K562 (cell line): ENCODE measurements at regions not wholly inside any gene's neighbourhood (a gene's known extent, or its start where the extent isn't known, plus 50 kb on each side); places are given as distances from the start of the nearest gene placed in this dataset.

Experiments used
- ATAC-seq: fragments of 200-7000 bp; cut with Tn5 transposase; 3 replicates; pipeline ENCODE4 v1.9.1; 2020; ENCODE audit warnings: moderate library complexity
- BruUV-seq: library from RNA; stranded (reverse); fragments of 400-500 nt; replicated peaks from 2 replicates; lab custom pipeline; 2021; lab: Mats Ljungman, UMichigan
- CTCF ChIA-PET: fragments of 300-600 bp; formaldehyde crosslinking; extraction: SDS; loops from one replicate; lab custom pipeline; 2021; ENCODE audit warnings: low intra/inter-chr PET ratio; lab: Yijun Ruan, JAX
- POLR2A ChIA-PET: fragments of 300-600, 350-650 bp; sonication (Branson Sonifier 250); formaldehyde crosslinking; extraction: SDS; loops from one replicate; lab custom pipeline; 2021; ENCODE audit warnings: antibody characterized with exemption, inconsistent platforms; lab: Yijun Ruan, JAX
- DNase-seq, 4 experiments: peaks; one replicate each; pipeline versions ENCODE4 v3.0.0 to v3.0.0-alpha.2; 2011 to 2018; ENCODE audit warnings: low spot score in 3 of 4, mixed read lengths in 3 of 4; ENCODE audit errors: extremely low read depth in 1 of 4
- FAIRE-seq: peaks from 2 replicates; lab custom pipeline; 2011; peaks lifted over from hg19 to GRCh38; lab: Jason Lieb, UNC
- H2AFZ ChIP-seq: 2 replicates; pipeline ENCODE4 v1.6.0; 2011; ENCODE audit warnings: low read depth, low read length, control low read depth, inconsistent platforms
- H3K27ac ChIP-seq: fragments of 200-600 bp; 3 replicates; pipeline ENCODE4 v1.8.0; 2011; ENCODE audit warnings: low read depth, mild to moderate bottlenecking, control low read depth, inconsistent platforms, low read length, moderate library complexity, mixed read lengths; ENCODE audit errors: extremely low read depth
- H3K27me3 ChIP-seq, 2 experiments: fragments of 300-600 bp in 1 of 2; 2 replicates in 1 of 2; 3 replicates in 1 of 2; pipeline versions ENCODE4 v1.6.0 to v1.8.0; 2011; ENCODE audit warnings: inconsistent platforms in 2 of 2, low read length in 2 of 2, mild to moderate bottlenecking in 1 of 2, mixed read lengths in 1 of 2, moderate library complexity in 1 of 2; ENCODE audit not compliant: control insufficient read depth in 2 of 2, insufficient read depth in 2 of 2
- H3K36me3 ChIP-seq: fragments of 300-600 bp; 3 replicates; pipeline ENCODE4 v1.8.0; 2011; ENCODE audit warnings: mild to moderate bottlenecking, low read length, inconsistent platforms; ENCODE audit not compliant: control insufficient read depth, insufficient read depth
- H3K4me1 ChIP-seq, 2 experiments: fragments of 200-600 bp in 1 of 2; replicated peaks in 1 of 2; 2 replicates in 1 of 2; 3 replicates in 1 of 2; pipeline versions ENCODE4 v1.5.1 to v1.8.0; 2011; ENCODE audit warnings: inconsistent platforms in 2 of 2, low read length in 2 of 2, mild to moderate bottlenecking in 1 of 2, mixed read lengths in 1 of 2, moderate library complexity in 1 of 2; ENCODE audit not compliant: control insufficient read depth in 2 of 2, insufficient read depth in 2 of 2
- H3K4me2 ChIP-seq: 2 replicates; pipeline ENCODE4 v1.6.1; 2011; ENCODE audit warnings: low read length, control low read depth, inconsistent platforms, mixed read lengths; ENCODE audit not compliant: insufficient read depth
- H3K4me3 ChIP-seq: fragments of 200-600 bp; sonication (generic), shearing (Covaris generic); 2 replicates; pipeline ENCODE4 v1.5.1; 2016; ENCODE audit warnings: control low read depth, inconsistent platforms
- H3K79me2 ChIP-seq: fragments of 200-600 bp; 3 replicates; pipeline ENCODE4 v1.8.0; 2011; ENCODE audit warnings: low read length, inconsistent platforms; ENCODE audit not compliant: control insufficient read depth, insufficient read depth
- H3K9ac ChIP-seq, 2 experiments: 2 replicates each; pipeline versions ENCODE4 v1.6.0 to v1.6.1; 2011; ENCODE audit warnings: low read depth in 2 of 2, low read length in 2 of 2, control low read depth in 1 of 2, inconsistent platforms in 1 of 2, mild to moderate bottlenecking in 1 of 2, mixed read lengths in 1 of 2; ENCODE audit not compliant: insufficient read depth in 1 of 2
- H3K9me1 ChIP-seq: one replicate; pipeline ENCODE4 v1.6.0; 2011; ENCODE audit warnings: inconsistent platforms, mild to moderate bottlenecking, low read length, moderate library complexity; ENCODE audit not compliant: control insufficient read depth, insufficient read depth
- H3K9me3 ChIP-seq: replicated peaks from 2 replicates; pipeline ENCODE4 v1.5.1; 2011; ENCODE audit warnings: low read depth, low read length, inconsistent platforms; ENCODE audit not compliant: control insufficient read depth, insufficient read depth
- H4K20me1 ChIP-seq: replicated peaks from 2 replicates; pipeline ENCODE4 v1.6.1; 2011; ENCODE audit warnings: low read length, inconsistent platforms, mixed read lengths; ENCODE audit not compliant: control insufficient read depth, insufficient read depth
- C11orf30 ChIP-seq: fragments of 450-650 bp; IDR thresholded peaks from 2 replicates; pipeline ENCODE4 v1.6.1; 2016; ENCODE audit warnings: low read depth, mild to moderate bottlenecking
- CXXC5 ChIP-seq: fragments of 250-450 bp; sonication (Bioruptor Pico); IDR thresholded peaks from 2 replicates; pipeline ENCODE4 v1.8.0; 2022; ENCODE audit warnings: inconsistent platforms, mild to moderate bottlenecking, moderate library complexity
- EHMT2 ChIP-seq: fragments of 450-650 bp; IDR thresholded peaks from 2 replicates; pipeline ENCODE4 v1.6.1; 2018; ENCODE audit warnings: antibody characterized with exemption
- ETV1 ChIP-seq: fragments of 450-650 bp; conservative IDR thresholded peaks from 2 replicates; pipeline ENCODE4 v1.6.1; 2016; ENCODE audit warnings: missing genetic modification characterization, control low read depth, low read depth, missing compliant biosample characterization
- ETV6 ChIP-seq, 3 experiments: fragments of 150-350 bp in 1 of 3; sonication (generic) in 1 of 3; formaldehyde crosslinking in 1 of 3; IDR thresholded peaks; 2 replicates each; pipeline versions ENCODE4 v1.6.1 to v1.8.0; 2014 to 2022; ENCODE audit warnings: borderline replicate concordance in 2 of 3, low read depth in 2 of 3, antibody characterized with exemption in 1 of 3, low read length in 1 of 3, mild to moderate bottlenecking in 1 of 3, missing genetic modification reagents in 1 of 3
- GTF2E2 ChIP-seq: fragments of 200-800 bp; sonication (Bioruptor generic); IDR thresholded peaks from 2 replicates; pipeline ENCODE4 v1.6.1; 2016; ENCODE audit warnings: missing genetic modification characterization, missing compliant biosample characterization
- KDM2B ChIP-seq: fragments of 250-450 bp; sonication (Bioruptor Pico); IDR thresholded peaks from 2 replicates; pipeline ENCODE4 v1.8.0; 2021; ENCODE audit warnings: mild to moderate bottlenecking, moderate library complexity
- MAFF ChIP-seq: IDR thresholded peaks from 2 replicates; pipeline ENCODE4 v1.6.1; 2012; ENCODE audit warnings: low read length, improper control_type of control experiment
- MTA2 ChIP-seq: fragments of 450-650 bp; IDR thresholded peaks from 2 replicates; pipeline ENCODE4 v1.6.1; 2016; ENCODE audit warnings: low read depth
- NFATC3 ChIP-seq: fragments of 450-650 bp; IDR thresholded peaks from 2 replicates; pipeline ENCODE4 v1.6.1; 2017; ENCODE audit warnings: mild to moderate bottlenecking
- NR2F6 ChIP-seq: fragments of 450-650 bp; formaldehyde crosslinking; IDR thresholded peaks from 2 replicates; pipeline ENCODE4 v1.4.0; 2020; ENCODE audit warnings: mild to moderate bottlenecking
- PRMT5 ChIP-seq: sonication (generic); formaldehyde crosslinking; IDR thresholded peaks from 2 replicates; pipeline ENCODE4 v1.5.0; 2020; ENCODE audit warnings: missing genetic modification reagents
- RBFOX2 ChIP-seq: fragments of 200-400 bp; formaldehyde crosslinking; IDR thresholded peaks from 2 replicates; pipeline ENCODE4 v1.6.1; 2017; ENCODE audit warnings: low read depth, mild to moderate bottlenecking, low read length, moderate library complexity
- SLC30A9 ChIP-seq: fragments of 250-450 bp; sonication (Bioruptor Pico); IDR thresholded peaks from 2 replicates; pipeline ENCODE4 v1.8.0; 2022; ENCODE audit warnings: mild to moderate bottlenecking, moderate library complexity
- SRSF3 ChIP-seq: fragments of 200-400 bp; formaldehyde crosslinking; IDR thresholded peaks from 2 replicates; pipeline ENCODE4 v1.6.1; 2016; ENCODE audit warnings: mild to moderate bottlenecking, low read length, moderate library complexity; ENCODE audit not compliant: insufficient read depth
- ZFP1 ChIP-seq: fragments of 450-650 bp; formaldehyde crosslinking; IDR thresholded peaks from 2 replicates; pipeline ENCODE4 v1.4.0; 2020; ENCODE audit warnings: mild to moderate bottlenecking, mixed read lengths
- ZNF316 ChIP-seq: fragments of 450-650 bp; IDR thresholded peaks from 2 replicates; pipeline ENCODE4 v1.6.1; 2016
- WGBS: fragments of 100-300 bp; shearing (Covaris generic); methylation state at CpG from one replicate; pipeline ENCODE4 v1.1.6; 2016; ENCODE audit warnings: low coverage, mixed read lengths; ENCODE audit not compliant: insufficient coverage; ENCODE audit errors: missing lambda C conversion rate; 5-methylcytosine and 5-hydroxymethylcytosine counted together
- in situ Hi-C: fragments of 300-500 bp; cut with MboI; formaldehyde crosslinking; loops from 4 replicates; pipeline ENCODE4 v1.15.0; 2018; ENCODE audit warnings: inconsistent platforms, mixed read lengths
- intact Hi-C: fragments of 100-400 bp; cut with micrococcal nuclease; formaldehyde crosslinking; loops from 2 replicates; pipeline ENCODE4 v1.14.2; 2022
- TF ChIP-seq, protein P1 (sequence below): fragments of 250-450 bp; sonication (Bioruptor Pico); IDR thresholded peaks from 2 replicates; pipeline ENCODE4 v1.5.1; 2021; ENCODE audit warnings: mild to moderate bottlenecking
- TF ChIP-seq, protein P2 (sequence below), 2 experiments: fragments of 450-650 bp in 1 of 2; sonication (generic) in 1 of 2; formaldehyde crosslinking in 1 of 2; IDR thresholded peaks in 1 of 2; conservative IDR thresholded peaks in 1 of 2; 2 replicates each; pipeline versions ENCODE4 v1.6.1 to v1.8.1; 2016 to 2023; ENCODE audit warnings: mild to moderate bottlenecking in 2 of 2, moderate library complexity in 2 of 2, inconsistent platforms in 1 of 2, missing genetic modification reagents in 1 of 2
- TF ChIP-seq, protein P3 (sequence below): sonication (generic); formaldehyde crosslinking; IDR thresholded peaks from 2 replicates; pipeline ENCODE4 v1.8.1; 2023; ENCODE audit warnings: mild to moderate bottlenecking, missing genetic modification reagents
- TF ChIP-seq, protein P4 (sequence below): IDR thresholded peaks from 2 replicates; pipeline ENCODE4 v1.6.1; 2011; ENCODE audit not compliant: insufficient read length; ENCODE audit errors: extremely low read depth

DNA sequence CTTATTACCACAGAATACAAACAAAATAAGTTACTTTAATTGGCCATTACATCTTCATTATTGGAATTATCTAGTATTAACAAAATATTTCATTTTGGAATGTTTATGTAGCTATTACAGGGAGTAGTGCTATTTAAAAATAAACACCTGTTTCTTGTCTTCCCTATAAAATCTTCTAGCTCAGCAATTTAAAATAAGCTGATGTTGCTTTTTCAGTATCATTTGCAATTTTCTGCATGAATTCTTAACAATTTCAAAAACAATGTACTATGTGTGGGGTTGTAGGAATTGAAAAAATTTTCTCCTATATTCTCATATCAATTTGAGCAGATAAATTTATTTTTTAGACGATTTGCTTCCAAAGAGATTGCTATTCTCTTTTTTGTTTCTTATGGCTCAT lies 1251.3 kb upstream of the CRIM1 start:
- Histone ChIP-seq H4K20me1 (no peaks in the 10 kb centered on the region), H3K79me2 (no peaks in the 10 kb centered on the region), H3K4me3 (no peak overlapping the region), H3K4me1 (no peaks in the 10 kb centered on the region), H3K27me3 (no peaks in the 10 kb centered on the region), H3K9me3 (no peaks in the 10 kb centered on the region), H3K36me3 (no peaks in the 10 kb centered on the region), H3K9ac (no peak overlapping the region), H3K9me1 (no peaks in the 10 kb centered on the region), H3K4me2 (no peak overlapping the region), H3K27ac (no peak overlapping the region), H2AFZ (no peak overlapping the region)
- ChIA-PET CTCF (no interaction called here), POLR2A (no interaction called here)
- BruUV-seq, result no TSS peak
- WGBS, result 0% methylated on average over 1 of the region's 1 CpG
- no peak for TF ChIP-seq CXXC5
- TF ChIP-seq ZNF316, result peak; percentile 76
- TF ChIP-seq, protein P1, sequence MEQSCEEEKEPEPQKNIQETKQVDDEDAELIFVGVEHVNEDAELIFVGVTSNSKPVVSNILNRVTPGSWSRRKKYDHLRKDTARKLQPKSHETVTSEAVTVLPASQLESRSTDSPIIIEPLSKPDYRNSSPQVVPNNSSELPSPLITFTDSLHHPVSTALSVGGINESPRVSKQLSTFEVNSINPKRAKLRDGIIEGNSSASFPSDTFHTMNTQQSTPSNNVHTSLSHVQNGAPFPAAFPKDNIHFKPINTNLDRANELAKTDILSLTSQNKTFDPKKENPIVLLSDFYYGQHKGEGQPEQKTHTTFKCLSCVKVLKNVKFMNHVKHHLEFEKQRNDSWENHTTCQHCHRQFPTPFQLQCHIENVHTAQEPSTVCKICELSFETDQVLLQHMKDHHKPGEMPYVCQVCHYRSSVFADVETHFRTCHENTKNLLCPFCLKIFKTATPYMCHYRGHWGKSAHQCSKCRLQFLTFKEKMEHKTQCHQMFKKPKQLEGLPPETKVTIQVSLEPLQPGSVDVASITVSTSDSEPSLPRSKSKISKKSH (CRISPR knock-in tag), result no peak
- no peak for TF ChIP-seq RBFOX2
- TF ChIP-seq EHMT2, result no peak
- no peak for TF ChIP-seq NR2F6 (CRISPR knock-in tag)
- TF ChIP-seq MAFF, result peak; percentile 29; the same call in 1 of the 2 replicates
- TF ChIP-seq MTA2, result no peak
- no peak for TF ChIP-seq NFATC3
- TF ChIP-seq, protein P2, sequence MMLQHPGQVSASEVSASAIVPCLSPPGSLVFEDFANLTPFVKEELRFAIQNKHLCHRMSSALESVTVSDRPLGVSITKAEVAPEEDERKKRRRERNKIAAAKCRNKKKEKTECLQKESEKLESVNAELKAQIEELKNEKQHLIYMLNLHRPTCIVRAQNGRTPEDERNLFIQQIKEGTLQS (IDR thresholded peaks at IDR 0.05), result no peak
- TF ChIP-seq, protein P2 (CRISPR knock-in tag; conservative IDR thresholded peaks at IDR 0.05), result no peak
- no peak for TF ChIP-seq GTF2E2 (tag)
- no peak for TF ChIP-seq SRSF3
- no peak for TF ChIP-seq ETV6 (IDR thresholded peaks at IDR 0.05; ENCODE audit: borderline replicate concordance in 1 of 2, low read depth in 2 of 2, low read length in 1 of 2)
- TF ChIP-seq ETV6 (CRISPR knock-in tag; IDR thresholded peaks at IDR 0.05; ENCODE audit: borderline replicate concordance), result no peak
- TF ChIP-seq, protein P3, sequence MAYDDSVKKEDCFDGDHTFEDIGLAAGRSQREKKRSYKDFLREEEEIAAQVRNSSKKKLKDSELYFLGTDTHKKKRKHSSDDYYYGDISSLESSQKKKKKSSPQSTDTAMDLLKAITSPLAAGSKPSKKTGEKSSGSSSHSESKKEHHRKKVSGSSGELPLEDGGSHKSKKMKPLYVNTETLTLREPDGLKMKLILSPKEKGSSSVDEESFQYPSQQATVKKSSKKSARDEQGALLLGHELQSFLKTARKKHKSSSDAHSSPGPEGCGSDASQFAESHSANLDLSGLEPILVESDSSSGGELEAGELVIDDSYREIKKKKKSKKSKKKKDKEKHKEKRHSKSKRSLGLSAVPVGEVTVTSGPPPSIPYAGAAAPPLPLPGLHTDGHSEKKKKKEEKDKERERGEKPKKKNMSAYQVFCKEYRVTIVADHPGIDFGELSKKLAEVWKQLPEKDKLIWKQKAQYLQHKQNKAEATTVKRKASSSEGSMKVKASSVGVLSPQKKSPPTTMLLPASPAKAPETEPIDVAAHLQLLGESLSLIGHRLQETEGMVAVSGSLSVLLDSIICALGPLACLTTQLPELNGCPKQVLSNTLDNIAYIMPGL, result no peak
- TF ChIP-seq PRMT5 (CRISPR knock-in tag), result no peak
- peak; percentile 20; the same call in 1 of the 2 replicates for TF ChIP-seq C11orf30
- TF ChIP-seq, protein P4, sequence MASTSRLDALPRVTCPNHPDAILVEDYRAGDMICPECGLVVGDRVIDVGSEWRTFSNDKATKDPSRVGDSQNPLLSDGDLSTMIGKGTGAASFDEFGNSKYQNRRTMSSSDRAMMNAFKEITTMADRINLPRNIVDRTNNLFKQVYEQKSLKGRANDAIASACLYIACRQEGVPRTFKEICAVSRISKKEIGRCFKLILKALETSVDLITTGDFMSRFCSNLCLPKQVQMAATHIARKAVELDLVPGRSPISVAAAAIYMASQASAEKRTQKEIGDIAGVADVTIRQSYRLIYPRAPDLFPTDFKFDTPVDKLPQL, result no peak
- no peak for TF ChIP-seq KDM2B (CRISPR knock-in tag)
- no peak for TF ChIP-seq ETV1 (tag)
- no peak for TF ChIP-seq SLC30A9 (CRISPR knock-in tag)
- no peak for TF ChIP-seq ZFP1 (CRISPR knock-in tag)
- FAIRE-seq, result no peak
- no peak for ATAC-seq
- in situ Hi-C loops (no loop called here), intact Hi-C loops (no loop called here)
- DNase-seq, result no peak
